ENCODE measurements at regions not wholly inside any gene's neighbourhood (a gene's known extent, or its start where the extent isn't known, plus 50 kb on each side); places are given as distances from the start of the nearest gene placed in this dataset.

GRCh38 chr1:217066794-217067193, 343.6 kb upstream of the ESRRG start:
- no peaks in the 10 kb centered on the region for H3K4me1 ChIP-seq (ENCODE audit: control insufficient read depth in 1 of 2, insufficient read depth in 2 of 2, low read length in 2 of 2)
- no peaks in the 10 kb centered on the region for H3K9me3 ChIP-seq (ENCODE audit: control insufficient read depth, low read length)
- 77% methylated on average over 3 of the region's 3 CpGs for WGBS, 2 donors
- no peaks in the 10 kb centered on the region for H3K36me3 ChIP-seq (ENCODE audit: control insufficient read depth in 1 of 2, insufficient read depth in 2 of 2, low read length in 1 of 2)
- intact Hi-C loops (cut with DNase I): no loop called here
- ATAC-seq (ENCODE audit: low FRiP score): no peak
- no peak overlapping the region for H3K27ac ChIP-seq (ENCODE audit: low read depth in 1 of 2, low read length in 2 of 2)
- H3K4me3 ChIP-seq (ENCODE audit: low read length in 2 of 2): no peak overlapping the region
- H3K27me3 ChIP-seq (ENCODE audit: control insufficient read depth in 1 of 2, insufficient read depth in 2 of 2, low read length in 1 of 2): no peaks in the 10 kb centered on the region
- DNase-seq: no peak

GRCh38 chr1:217063172-217063908, 340.1 kb upstream of the ESRRG start:
- Histone ChIP-seq H3K4me3 (ENCODE audit: low read length in 2 of 2) (no peak overlapping the region), H3K27ac (ENCODE audit: low read depth in 1 of 2, low read length in 2 of 2) (no peak overlapping the region), H3K36me3 (ENCODE audit: control insufficient read depth in 1 of 2, insufficient read depth in 2 of 2, low read length in 1 of 2) (no peaks in the 10 kb centered on the region), H3K4me1 (ENCODE audit: control insufficient read depth in 1 of 2, insufficient read depth in 2 of 2, low read length in 2 of 2) (no peaks in the 10 kb centered on the region), H3K9me3 (ENCODE audit: control insufficient read depth, low read length) (no peaks in the 10 kb centered on the region), H3K27me3 (ENCODE audit: control insufficient read depth in 1 of 2, insufficient read depth in 2 of 2, low read length in 1 of 2) (no peaks in the 10 kb centered on the region)
- DNase-seq (no peak), ATAC-seq (ENCODE audit: low FRiP score) (no peak)
- 61 to 77% methylated on average over 6 of the region's 6 CpGs for WGBS, 2 donors
- intact Hi-C loops (cut with DNase I): no loop called here

GRCh38 chr1:217062586-217062985, 339.4 kb upstream of the ESRRG start:
- Histone ChIP-seq H3K9me3 (ENCODE audit: control insufficient read depth, low read length) (no peaks in the 10 kb centered on the region), H3K27me3 (ENCODE audit: control insufficient read depth in 1 of 2, insufficient read depth in 2 of 2, low read length in 1 of 2) (no peaks in the 10 kb centered on the region), H3K36me3 (ENCODE audit: control insufficient read depth in 1 of 2, insufficient read depth in 2 of 2, low read length in 1 of 2) (no peaks in the 10 kb centered on the region), H3K27ac (ENCODE audit: low read depth in 1 of 2, low read length in 2 of 2) (no peak overlapping the region), H3K4me3 (ENCODE audit: low read length in 2 of 2) (no peak overlapping the region), H3K4me1 (ENCODE audit: control insufficient read depth in 1 of 2, insufficient read depth in 2 of 2, low read length in 2 of 2) (no peaks in the 10 kb centered on the region)
- DNase-seq (no peak), ATAC-seq (ENCODE audit: low FRiP score) (no peak)
- 79 to 83% methylated on average over 3 of the region's 3 CpGs for WGBS, 2 donors
- intact Hi-C loops (cut with DNase I): no loop called here

- Histone ChIP-seq H3K36me3 (ENCODE audit: control insufficient read depth in 1 of 2, insufficient read depth in 2 of 2, low read length in 1 of 2) (no peaks in the 10 kb centered on the region), H3K9me3 (ENCODE audit: control insufficient read depth, low read length) (no peaks in the 10 kb centered on the region), H3K4me1 (ENCODE audit: control insufficient read depth in 1 of 2, insufficient read depth in 2 of 2, low read length in 2 of 2) (no peaks in the 10 kb centered on the region), H3K27me3 (ENCODE audit: control insufficient read depth in 1 of 2, insufficient read depth in 2 of 2, low read length in 1 of 2) (no peaks in the 10 kb centered on the region), H3K4me3 (ENCODE audit: low read length in 2 of 2) (no peak overlapping the region), H3K27ac (ENCODE audit: low read depth in 1 of 2, low read length in 2 of 2) (no peak overlapping the region)
- 63 to 65% methylated on average over 1 of the region's 1 CpG for WGBS, 2 donors
- intact Hi-C loops (cut with DNase I): no loop called here
- no peak for DNase-seq
- ATAC-seq (ENCODE audit: low FRiP score): no peak
Observed at GRCh38 chr1:217059401-217059800, 336.2 kb upstream of the ESRRG start.

- WGBS, 2 donors: 74 to 83% methylated on average over 3 of the region's 3 CpGs
- no peak overlapping the region for H3K4me3 ChIP-seq (ENCODE audit: low read length in 2 of 2)
- no peaks in the 10 kb centered on the region for H3K9me3 ChIP-seq (ENCODE audit: control insufficient read depth, low read length)
- no peaks in the 10 kb centered on the region for H3K4me1 ChIP-seq (ENCODE audit: control insufficient read depth in 1 of 2, insufficient read depth in 2 of 2, low read length in 2 of 2)
- H3K27me3 ChIP-seq (ENCODE audit: control insufficient read depth in 1 of 2, insufficient read depth in 2 of 2, low read length in 1 of 2): no peaks in the 10 kb centered on the region
- H3K36me3 ChIP-seq (ENCODE audit: control insufficient read depth in 1 of 2, insufficient read depth in 2 of 2, low read length in 1 of 2): no peaks in the 10 kb centered on the region
- no peak for ATAC-seq (ENCODE audit: low FRiP score)
- intact Hi-C loops (cut with DNase I): loop anchor here in 1 of 2 donors (2.0 kb wide), 1 partner anchor 59 kb away; no protein-coding TSS in a partner anchor
- H3K27ac ChIP-seq (ENCODE audit: low read depth in 1 of 2, low read length in 2 of 2): no peak overlapping the region
- DNase-seq: no peak
Observed at GRCh38 chr1:217053676-217054075, 330.4 kb upstream of the ESRRG start.

GRCh38 chr1:217052626-217053025, 329.4 kb upstream of the ESRRG start:
- H3K27ac ChIP-seq (ENCODE audit: low read depth in 1 of 2, low read length in 2 of 2): no peak overlapping the region
- no peaks in the 10 kb centered on the region for H3K9me3 ChIP-seq (ENCODE audit: control insufficient read depth, low read length)
- H3K27me3 ChIP-seq (ENCODE audit: control insufficient read depth in 1 of 2, insufficient read depth in 2 of 2, low read length in 1 of 2): no peaks in the 10 kb centered on the region
- no peaks in the 10 kb centered on the region for H3K36me3 ChIP-seq (ENCODE audit: control insufficient read depth in 1 of 2, insufficient read depth in 2 of 2, low read length in 1 of 2)
- ATAC-seq (ENCODE audit: low FRiP score): no peak
- 72 to 75% methylated on average over 2 of the region's 2 CpGs for WGBS, 2 donors
- no peak for DNase-seq
- H3K4me1 ChIP-seq (ENCODE audit: control insufficient read depth in 1 of 2, insufficient read depth in 2 of 2, low read length in 2 of 2): no peaks in the 10 kb centered on the region
- intact Hi-C loops (cut with DNase I): no loop called here
- H3K4me3 ChIP-seq (ENCODE audit: low read length in 2 of 2): no peak overlapping the region

- Histone ChIP-seq H3K4me1 (ENCODE audit: control insufficient read depth in 1 of 2, insufficient read depth in 2 of 2, low read length in 2 of 2) (no peaks in the 10 kb centered on the region), H3K27me3 (ENCODE audit: control insufficient read depth in 1 of 2, insufficient read depth in 2 of 2, low read length in 1 of 2) (no peaks in the 10 kb centered on the region), H3K27ac (ENCODE audit: low read depth in 1 of 2, low read length in 2 of 2) (no peak overlapping the region), H3K9me3 (ENCODE audit: control insufficient read depth, low read length) (no peaks in the 10 kb centered on the region), H3K4me3 (ENCODE audit: low read length in 2 of 2) (no peak overlapping the region), H3K36me3 (ENCODE audit: control insufficient read depth in 1 of 2, insufficient read depth in 2 of 2, low read length in 1 of 2) (no peaks in the 10 kb centered on the region)
- 90 to 94% methylated on average over 2 of the region's 2 CpGs for WGBS, 2 donors
- ATAC-seq (ENCODE audit: low FRiP score) (no peak), DNase-seq (no peak)
- intact Hi-C loops (cut with DNase I): no loop called here
Observed at GRCh38 chr1:217052196-217052595, 329.0 kb upstream of the ESRRG start.

- Histone ChIP-seq H3K27me3 (ENCODE audit: control insufficient read depth in 1 of 2, insufficient read depth in 2 of 2, low read length in 1 of 2) (no peaks in the 10 kb centered on the region), H3K4me3 (ENCODE audit: low read length in 2 of 2) (no peak overlapping the region), H3K4me1 (ENCODE audit: control insufficient read depth in 1 of 2, insufficient read depth in 2 of 2, low read length in 2 of 2) (no peaks in the 10 kb centered on the region), H3K9me3 (ENCODE audit: control insufficient read depth, low read length) (no peaks in the 10 kb centered on the region), H3K27ac (ENCODE audit: low read depth in 1 of 2, low read length in 2 of 2) (no peak overlapping the region), H3K36me3 (ENCODE audit: control insufficient read depth in 1 of 2, insufficient read depth in 2 of 2, low read length in 1 of 2) (no peaks in the 10 kb centered on the region)
- no peak for ATAC-seq (ENCODE audit: low FRiP score)
- no peak for DNase-seq
- WGBS, 2 donors: 21 to 23% methylated on average over 2 of the region's 2 CpGs
- intact Hi-C loops (cut with DNase I): no loop called here
Observed at GRCh38 chr1:217049721-217050120, 326.5 kb upstream of the ESRRG start.

- Histone ChIP-seq H3K27me3 (ENCODE audit: control insufficient read depth in 1 of 2, insufficient read depth in 2 of 2, low read length in 1 of 2) (no peaks in the 10 kb centered on the region), H3K4me3 (ENCODE audit: low read length in 2 of 2) (no peak overlapping the region), H3K27ac (ENCODE audit: low read depth in 1 of 2, low read length in 2 of 2) (no peak overlapping the region), H3K9me3 (ENCODE audit: control insufficient read depth, low read length) (no peaks in the 10 kb centered on the region), H3K36me3 (ENCODE audit: control insufficient read depth in 1 of 2, insufficient read depth in 2 of 2, low read length in 1 of 2) (no peaks in the 10 kb centered on the region), H3K4me1 (ENCODE audit: control insufficient read depth in 1 of 2, insufficient read depth in 2 of 2, low read length in 2 of 2) (no peaks in the 10 kb centered on the region)
- 95 to 100% methylated on average over 1 of the region's 1 CpG for WGBS, 2 donors
- intact Hi-C loops (cut with DNase I): no loop called here
- DNase-seq: no peak
- ATAC-seq (ENCODE audit: low FRiP score): no peak
Observed at GRCh38 chr1:217049081-217049480, 325.9 kb upstream of the ESRRG start.

Data from aorta (tissue), 5 donors.